OCI-LY7 (cell line): ENCODE measurements at regions not wholly inside any gene's neighbourhood (a gene's known extent, or its start where the extent isn't known, plus 50 kb on each side); places are given as distances from the start of the nearest gene placed in this dataset.

Experiments used
- BruUV-seq: library from RNA; stranded (reverse); fragments of 400-500 nt; replicated peaks from 2 replicates; lab custom pipeline; 2021; lab: Mats Ljungman, UMichigan
- CTCF ChIA-PET: fragments of 300-600 bp; sonication (Branson Sonifier 250); formaldehyde crosslinking; loops from one replicate; lab custom pipeline; 2022; ENCODE audit warnings: antibody characterized with exemption; ENCODE audit not compliant: unreplicated experiment; lab: Charles Lee
- POLR2A ChIA-PET: fragments of 300-600 bp; sonication (Branson Sonifier 250); formaldehyde crosslinking; loops from one replicate; lab custom pipeline; 2022; ENCODE audit warnings: antibody characterized with exemption; lab: Charles Lee
- DNase-seq: peaks from one replicate; pipeline ENCODE4 v3.0.0-alpha.2; 2015; ENCODE audit warnings: low spot score
- H2AFZ ChIP-seq: fragments of 200-600 bp; sonication (generic), shearing (Covaris generic); 2 replicates; pipeline ENCODE4 v1.6.1; 2014; ENCODE audit warnings: mild to moderate bottlenecking, antibody characterized with exemption, low read length, moderate library complexity
- H3K27ac ChIP-seq: fragments of 200-600 bp; sonication (generic); 2 replicates; pipeline ENCODE4 v1.5.1; 2014; ENCODE audit warnings: mixed run types, low read depth, mild to moderate bottlenecking, moderate library complexity, low read length, inconsistent platforms; ENCODE audit not compliant: poor library complexity, severe bottlenecking
- H3K36me3 ChIP-seq: fragments of 200-600 bp; sonication (generic); 2 replicates; pipeline ENCODE4 v1.6.1; 2014; ENCODE audit warnings: mild to moderate bottlenecking, antibody characterized with exemption, low read length, moderate library complexity, mixed read lengths; ENCODE audit not compliant: insufficient read depth
- H3K4me1 ChIP-seq: fragments of 200-600 bp; sonication (generic); 2 replicates; pipeline ENCODE4 v1.5.1; 2014; ENCODE audit warnings: mild to moderate bottlenecking, low read length; ENCODE audit not compliant: insufficient read depth, poor library complexity, severe bottlenecking
- H3K4me2 ChIP-seq: fragments of 200-600 bp; sonication (generic); 2 replicates; pipeline ENCODE4 v1.6.1; 2014; ENCODE audit warnings: mild to moderate bottlenecking, low read length
- H3K4me3 ChIP-seq: fragments of 200-600 bp; sonication (generic); 2 replicates; pipeline ENCODE4 v1.5.1; 2014; ENCODE audit warnings: mild to moderate bottlenecking, low read depth, low read length; ENCODE audit not compliant: poor library complexity, severe bottlenecking
- H3K79me2 ChIP-seq: fragments of 200-600 bp; sonication (generic); 2 replicates; pipeline ENCODE4 v1.6.1; 2016; ENCODE audit warnings: low read depth, mild to moderate bottlenecking, low read length, moderate library complexity, mixed read lengths; ENCODE audit not compliant: insufficient read depth
- H3K9me2 ChIP-seq: fragments of 200-600 bp; sonication (generic); 2 replicates; pipeline ENCODE4 v1.6.1; 2016; ENCODE audit warnings: mild to moderate bottlenecking, low read length, mixed read lengths; ENCODE audit not compliant: insufficient read depth
- H3K9me3 ChIP-seq: fragments of 200-600 bp; sonication (generic); 2 replicates; pipeline ENCODE4 v1.6.1; 2014; ENCODE audit warnings: mild to moderate bottlenecking, mixed run types, low read length, mixed read lengths
- H4K20me1 ChIP-seq: fragments of 200-600 bp; sonication (generic); 2 replicates; pipeline ENCODE4 v1.6.1; 2014; ENCODE audit warnings: mild to moderate bottlenecking, antibody characterized with exemption, low read length, moderate library complexity, mixed read lengths; ENCODE audit not compliant: insufficient read depth
- CTCF ChIP-seq: fragments of 200-600 bp; sonication (generic); conservative IDR thresholded peaks from 2 replicates; pipeline ENCODE4 v1.5.1; 2014; ENCODE audit warnings: mild to moderate bottlenecking, antibody characterized with exemption, low read length, moderate library complexity, mixed read lengths
- EZH2phosphoT487 ChIP-seq: fragments of 200-600 bp; sonication (generic); IDR thresholded peaks from 2 replicates; pipeline ENCODE4 v1.6.1; 2018; ENCODE audit warnings: low read depth, borderline replicate concordance, mild to moderate bottlenecking, mixed run types, antibody characterized with exemption, low read length, moderate library complexity, mixed read lengths
- intact Hi-C: fragments of 100-400 bp; cut with micrococcal nuclease; formaldehyde crosslinking; loops from one replicate; pipeline ENCODE4 v1.10.0; 2022; ENCODE audit not compliant: unreplicated experiment

DNA sequence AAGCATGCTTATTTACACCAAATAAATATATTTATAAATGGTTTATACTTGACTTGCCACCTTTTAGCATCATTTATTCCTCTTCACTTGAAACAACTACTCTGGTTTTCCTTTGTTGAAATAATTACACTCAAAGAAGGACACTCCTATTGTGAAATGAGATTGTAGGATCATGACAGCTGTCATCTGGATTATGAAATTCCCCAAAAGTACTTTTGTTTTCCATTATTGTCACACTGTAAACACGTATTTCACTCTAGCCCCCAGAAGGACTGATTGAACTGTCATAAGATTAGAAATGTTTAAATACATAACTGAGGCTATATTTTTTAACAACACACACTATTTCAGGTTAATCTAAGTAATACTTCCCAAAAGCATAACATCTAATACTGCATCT is 593.8 kb downstream of the LRRIQ3 start:
- H3K4me3 ChIP-seq = no peak overlapping the region
- H2AFZ ChIP-seq = no peak overlapping the region
- no peaks in the 10 kb centered on the region for H4K20me1 ChIP-seq
- POLR2A ChIA-PET = interaction anchor here (0.6 kb wide), 1 partner anchor 36 kb away, joined by 3 read pairs; no protein-coding TSS in a partner anchor
- BruUV-seq = no TSS peak
- CTCF ChIA-PET = no interaction called here
- H3K4me1 ChIP-seq = no peaks in the 10 kb centered on the region
- intact Hi-C loops = no loop called here
- TF ChIP-seq EZH2phosphoT487 (no peak), CTCF (no peak)
- no peaks in the 10 kb centered on the region for H3K9me3 ChIP-seq
- H3K36me3 ChIP-seq = no peaks in the 10 kb centered on the region
- H3K79me2 ChIP-seq = no peaks in the 10 kb centered on the region
- no peaks in the 10 kb centered on the region for H3K9me2 ChIP-seq
- H3K27ac ChIP-seq = no peak overlapping the region
- no peak overlapping the region for H3K4me2 ChIP-seq
- DNase-seq = no peak

GRCh38 chr1:73593804-73594203 is 604.2 kb downstream of the LRRIQ3 start:
- H3K4me2 ChIP-seq = no peak overlapping the region

More at GRCh38 chr1:73593804-73594203, 604.2 kb downstream of the LRRIQ3 start:
- no peaks in the 10 kb centered on the region for H3K4me1 ChIP-seq
- no peaks in the 10 kb centered on the region for H3K9me3 ChIP-seq
- no peak for DNase-seq
- intact Hi-C loops = no loop called here
- no peaks in the 10 kb centered on the region for H3K9me2 ChIP-seq
- ChIA-PET CTCF (no interaction called here), POLR2A (no interaction called here)
- H3K27ac ChIP-seq = no peak overlapping the region
- TF ChIP-seq EZH2phosphoT487 (no peak), CTCF (no peak)
- H3K79me2 ChIP-seq = no peaks in the 10 kb centered on the region
- no peak overlapping the region for H3K4me3 ChIP-seq
- no TSS peak for BruUV-seq
- no peaks in the 10 kb centered on the region for H3K36me3 ChIP-seq
- H2AFZ ChIP-seq = no peak overlapping the region
- no peaks in the 10 kb centered on the region for H4K20me1 ChIP-seq
